ENCODE measurements at regions not wholly inside any gene's neighbourhood (a gene's known extent, or its start where the extent isn't known, plus 50 kb on each side); places are given as distances from the start of the nearest gene placed in this dataset.

- WGBS, result 92% methylated on average over 3 of the region's 3 CpGs
- no peak overlapping the region for H3K27ac ChIP-seq (replicated peaks in 1 of 4)
- no peak overlapping the region for H3K4me3 ChIP-seq
- TF ChIP-seq POLR2AphosphoS5 (IDR thresholded peaks at IDR 0.05) (no peak), POLR2A (IDR thresholded peaks at IDR 0.05; ENCODE audit: low read depth) (no peak), EP300 (IDR thresholded peaks at IDR 0.05) (no peak), CTCF (IDR thresholded peaks at IDR 0.05) (no peak)
- H3K9me3 ChIP-seq, result no peaks in the 10 kb centered on the region
- H3K4me1 ChIP-seq, result no peaks in the 10 kb centered on the region
- H3K36me3 ChIP-seq, result no peaks in the 10 kb centered on the region
- intact Hi-C loops (cut with DNase I), result no loop called here
- H3K27me3 ChIP-seq, result no peaks in the 10 kb centered on the region
- no peak for DNase-seq (ENCODE audit: extremely low spot score)
Measured at GRCh38 chr4:182170417-182170935, 72.7 kb upstream of the TENM3 start.

- DNase-seq (ENCODE audit: extremely low spot score), result no peak
- TF ChIP-seq POLR2A (IDR thresholded peaks at IDR 0.05; ENCODE audit: low read depth), result no peak
- H3K27ac ChIP-seq (replicated peaks in 1 of 4), result no peak overlapping the region
- no peaks in the 10 kb centered on the region for H3K27me3 ChIP-seq
- 79% methylated on average over 1 of the region's 1 CpG for WGBS
- H3K9me3 ChIP-seq, result no peaks in the 10 kb centered on the region
- no peaks in the 10 kb centered on the region for H3K4me1 ChIP-seq
- H3K4me3 ChIP-seq, result no peak overlapping the region
- H3K36me3 ChIP-seq, result no peaks in the 10 kb centered on the region
- intact Hi-C loops (cut with DNase I), result no loop called here
Measured at GRCh38 chr4:182174979-182175378, 68.2 kb upstream of the TENM3 start.

GRCh38 chr4:182175788-182176519, 67.2 kb upstream of the TENM3 start:
- intact Hi-C loops (cut with DNase I), result no loop called here
- TF ChIP-seq CTCF (IDR thresholded peaks at IDR 0.05), result no peak
- no peak for TF ChIP-seq POLR2AphosphoS5 (IDR thresholded peaks at IDR 0.05)
- Histone ChIP-seq H3K4me3 (no peak overlapping the region), H3K9me3 (no peaks in the 10 kb centered on the region), H3K27me3 (no peaks in the 10 kb centered on the region), H3K4me1 (no peaks in the 10 kb centered on the region), H3K36me3 (no peaks in the 10 kb centered on the region), H3K27ac (replicated peaks in 1 of 4) (no peak overlapping the region)
- WGBS, result 84% methylated on average over 18 of the region's 19 CpGs
- no peak for DNase-seq (ENCODE audit: extremely low spot score)

GRCh38 chr4:182177166-182177565, 66.0 kb upstream of the TENM3 start:
- 87% methylated on average over 6 of the region's 6 CpGs for WGBS
- Histone ChIP-seq H3K4me1 (no peaks in the 10 kb centered on the region), H3K27me3 (no peaks in the 10 kb centered on the region), H3K36me3 (no peaks in the 10 kb centered on the region), H3K9me3 (no peaks in the 10 kb centered on the region), H3K27ac (replicated peaks in 1 of 4) (no peak overlapping the region), H3K4me3 (no peak overlapping the region)
- no peak for TF ChIP-seq POLR2AphosphoS5 (IDR thresholded peaks at IDR 0.05)
- no peak for TF ChIP-seq EP300 (IDR thresholded peaks at IDR 0.05)
- no peak for TF ChIP-seq CTCF (IDR thresholded peaks at IDR 0.05)
- no peak for TF ChIP-seq POLR2A (IDR thresholded peaks at IDR 0.05; ENCODE audit: low read depth)
- DNase-seq (ENCODE audit: extremely low spot score), result no peak
- intact Hi-C loops (cut with DNase I), result no loop called here

GRCh38 chr4:182179105-182179504, 64.1 kb upstream of the TENM3 start:
- WGBS, result 60% methylated on average over 1 of the region's 1 CpG
- Histone ChIP-seq H3K9me3 (no peaks in the 10 kb centered on the region), H3K36me3 (no peaks in the 10 kb centered on the region), H3K4me3 (no peak overlapping the region), H3K4me1 (no peaks in the 10 kb centered on the region), H3K27me3 (no peaks in the 10 kb centered on the region), H3K27ac (replicated peaks in 1 of 4) (no peak overlapping the region)
- TF ChIP-seq POLR2A (IDR thresholded peaks at IDR 0.05; ENCODE audit: low read depth) (no peak), CTCF (IDR thresholded peaks at IDR 0.05) (no peak), POLR2AphosphoS5 (IDR thresholded peaks at IDR 0.05) (no peak), EP300 (IDR thresholded peaks at IDR 0.05) (no peak)
- intact Hi-C loops (cut with DNase I), result no loop called here
- no peak for DNase-seq (ENCODE audit: extremely low spot score)

All from esophagus muscularis mucosa (tissue), 4 donors.